ENCODE measurements at regions not wholly inside any gene's neighbourhood (a gene's known extent, or its start where the extent isn't known, plus 50 kb on each side); places are given as distances from the start of the nearest gene placed in this dataset.
"Not testable (repeated sequence)": the region's sequence is repeated elsewhere in the genome, so short reads cannot be mapped to it uniquely, and the experiment has no call there.

DNA sequence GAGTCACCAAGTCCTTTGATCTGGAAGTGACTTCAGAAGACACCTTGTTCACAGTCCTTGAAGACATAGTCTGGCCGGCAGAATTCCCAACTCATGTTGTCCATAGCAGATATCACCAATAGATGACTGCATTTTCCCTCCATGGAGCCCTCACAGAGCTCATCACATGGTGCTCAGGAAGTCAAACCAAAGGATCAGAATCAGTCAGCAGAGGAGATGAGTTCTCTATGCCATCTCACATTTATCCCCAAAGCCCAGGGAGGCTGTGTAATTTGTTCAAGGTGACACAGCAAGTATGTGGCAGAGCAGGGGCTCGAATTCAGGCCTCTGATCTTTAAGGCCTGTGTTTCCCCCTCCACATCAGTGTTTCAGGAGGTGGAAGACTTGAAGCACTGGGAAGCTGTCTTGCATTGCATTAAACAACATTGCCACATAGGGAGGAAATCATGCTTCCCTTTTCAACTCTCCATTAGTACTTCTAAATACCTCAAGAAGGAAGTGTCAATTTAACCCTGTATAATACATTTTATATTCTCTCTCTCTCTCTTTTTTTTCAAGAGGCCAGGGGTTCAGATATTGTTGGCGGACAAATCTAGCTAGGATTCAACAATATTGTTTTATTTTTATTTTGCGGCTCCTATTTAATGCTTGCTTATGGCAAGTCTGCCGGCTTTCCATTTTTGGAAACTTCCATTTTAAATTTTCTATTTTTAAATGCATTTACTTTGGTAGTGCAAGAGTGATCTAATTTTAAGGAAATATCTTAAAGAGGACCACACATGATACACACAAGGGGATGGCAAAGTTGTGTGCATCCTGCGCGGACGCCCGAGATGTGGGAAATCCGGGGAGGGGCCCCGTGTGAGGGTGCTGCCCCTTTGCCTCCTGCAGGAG, 61.9 kb downstream of the NPIPB5 start:
- DNase-seq = not testable (repeated sequence)

DNA sequence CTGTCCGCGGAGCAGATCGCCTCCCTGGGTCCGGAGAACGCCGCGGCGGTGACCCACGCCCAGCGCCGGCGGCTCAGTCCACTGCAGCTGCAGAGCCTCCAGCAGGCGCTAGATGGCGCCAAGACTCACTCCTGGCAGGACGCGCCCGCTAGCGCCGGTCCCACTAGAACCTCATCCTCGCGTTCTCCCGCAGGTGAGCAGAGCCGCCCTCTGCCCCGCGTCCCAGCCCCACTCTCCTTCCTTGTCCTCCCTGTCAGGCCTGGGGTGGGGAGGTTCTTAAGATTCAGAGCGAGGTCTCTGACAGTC, 62.5 kb downstream of the NPIPB5 start:
- DNase-seq = not testable (repeated sequence)

DNA sequence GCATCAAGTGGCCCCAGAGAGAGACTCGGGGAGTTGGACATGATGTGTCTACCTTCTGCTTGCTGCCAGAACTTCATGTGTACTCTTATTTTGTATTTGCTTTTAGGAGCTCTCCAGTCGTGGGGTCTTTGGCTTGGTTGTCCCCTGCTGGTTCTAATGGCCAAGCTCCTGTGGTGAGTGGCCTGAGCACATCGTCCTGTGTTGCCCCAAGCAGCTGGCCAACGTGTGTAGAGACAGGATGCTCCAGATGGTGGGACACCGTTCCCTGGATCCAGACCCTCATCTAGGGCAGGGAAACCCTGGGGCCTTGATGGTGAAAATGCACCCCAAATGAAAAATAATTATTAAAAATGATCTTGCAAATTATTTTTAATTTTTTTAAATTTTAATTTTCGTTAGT, 65.8 kb downstream of the NPIPB5 start:
- not testable (repeated sequence) for DNase-seq

DNA sequence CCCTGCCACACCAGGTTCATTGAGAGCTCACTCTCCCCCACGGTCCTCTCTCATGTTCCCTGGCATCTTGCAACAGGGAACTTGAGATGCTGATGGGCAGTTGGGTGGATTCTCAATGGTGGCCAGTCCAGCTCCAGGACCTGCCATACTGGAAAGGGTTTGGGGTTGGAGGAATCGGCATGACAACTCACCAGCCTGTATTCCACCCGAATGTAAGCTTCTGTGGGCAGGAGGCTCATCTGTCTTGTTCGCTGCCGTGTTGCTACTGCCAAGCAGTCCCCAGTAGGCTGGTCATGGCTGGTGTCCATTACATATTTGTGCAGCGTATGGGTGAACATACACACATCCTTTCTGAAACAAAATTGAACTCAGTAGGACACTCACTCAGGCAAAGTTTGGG, 72.5 kb downstream of the NPIPB5 start:
- not testable (repeated sequence) for DNase-seq

DNA sequence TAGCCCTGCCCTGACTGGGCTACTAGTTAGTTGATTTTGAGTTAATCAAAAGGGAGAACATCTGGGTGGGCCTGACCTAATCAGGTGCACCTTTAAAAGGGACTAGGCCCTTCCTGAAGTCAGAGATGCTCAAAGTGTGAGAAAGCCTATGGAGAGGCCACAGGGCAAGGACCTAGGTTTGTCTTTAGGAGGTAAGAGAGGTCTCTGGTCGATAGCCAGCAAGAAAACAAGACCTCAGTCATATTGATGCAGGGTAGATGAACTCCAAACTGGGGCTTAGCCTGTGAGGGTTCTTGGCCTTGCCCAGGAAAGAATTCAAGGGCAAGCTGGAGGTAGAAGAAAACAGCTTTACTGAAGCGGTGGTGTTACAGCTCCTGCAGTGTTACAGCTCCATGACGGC, 73.8 kb downstream of the NPIPB5 start:
- DNase-seq = not testable (repeated sequence)

DNA sequence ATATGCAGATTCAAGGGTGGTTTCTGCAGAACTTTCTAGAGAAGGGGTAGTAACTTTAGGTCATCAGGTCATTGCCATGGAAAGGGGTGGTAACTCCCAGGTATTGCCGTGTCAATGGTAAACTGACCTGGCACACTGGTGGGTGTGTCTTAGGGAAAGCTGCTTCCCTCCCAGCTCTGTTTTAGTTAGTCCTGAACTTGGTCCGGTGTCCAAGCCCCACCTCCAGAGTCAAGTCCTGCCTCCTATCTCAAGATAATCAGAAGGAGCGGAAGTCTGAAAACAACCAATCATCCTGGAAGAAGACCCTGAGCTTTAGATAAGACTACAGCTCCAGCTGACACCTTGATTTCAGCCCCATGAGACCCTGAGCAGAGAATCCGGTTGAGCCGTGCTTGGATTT, 74.2 kb downstream of the NPIPB5 start:
- DNase-seq = not testable (repeated sequence)

DNA sequence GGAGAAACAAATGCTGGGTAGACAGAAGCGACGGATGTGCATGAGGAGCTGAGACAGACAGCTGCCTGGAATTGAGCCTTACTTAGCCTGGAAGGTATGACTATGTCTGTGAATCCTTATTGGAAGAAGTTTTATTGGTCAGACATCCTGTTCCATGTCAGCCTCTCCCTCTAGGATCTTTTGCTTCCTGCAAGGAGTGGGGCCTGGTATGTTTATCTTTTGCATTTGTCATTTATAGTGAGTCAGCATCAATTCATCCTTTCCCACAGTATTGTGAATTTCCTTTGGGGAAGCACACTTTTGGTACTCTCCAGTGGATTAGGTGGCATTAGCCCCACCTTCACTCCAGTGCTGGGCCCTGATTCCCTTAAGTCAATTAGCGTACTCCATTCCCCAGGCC, 74.7 kb downstream of the NPIPB5 start:
- peak; percentile 8 for DNase-seq

DNA sequence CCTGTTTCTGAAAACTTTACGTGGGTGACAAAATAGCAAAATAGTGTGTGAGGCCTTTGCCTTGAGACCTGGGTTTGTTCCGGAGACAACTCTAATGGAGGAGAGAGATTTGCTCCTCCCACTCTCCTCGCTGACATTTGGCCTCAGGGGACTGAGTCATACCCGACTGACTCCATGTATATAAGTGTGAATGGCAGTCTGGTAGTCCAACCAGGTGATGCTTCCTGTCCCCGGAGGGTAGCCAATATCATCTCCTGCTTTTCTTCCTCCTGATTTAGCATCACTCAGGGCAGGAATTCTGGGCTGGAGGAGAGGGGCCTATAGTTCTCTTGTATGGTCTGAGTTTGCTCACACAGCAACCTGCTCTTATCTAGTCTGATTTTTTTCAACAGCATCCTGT, 76.0 kb downstream of the NPIPB5 start:
- DNase-seq = not testable (repeated sequence)

DNA sequence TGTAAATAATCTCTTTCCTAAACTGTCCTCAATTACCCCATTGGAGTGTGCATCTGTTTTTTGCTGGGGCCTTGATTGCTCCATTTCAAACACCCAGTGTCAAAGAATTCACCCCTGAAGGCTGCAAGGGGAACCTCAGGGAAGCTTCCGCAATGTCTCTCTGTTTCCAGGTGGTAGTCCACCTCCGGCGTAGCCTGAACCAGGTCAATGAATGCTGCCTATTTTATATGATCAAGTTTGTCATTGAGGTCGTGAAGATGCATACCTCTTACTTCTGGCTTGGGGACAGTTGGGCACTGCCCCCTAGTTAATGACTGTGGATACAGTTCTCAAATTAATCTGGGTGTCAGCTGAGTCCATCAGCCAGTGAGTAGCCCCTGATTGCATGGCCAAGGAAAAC, 79.1 kb downstream of the NPIPB5 start:
- not testable (repeated sequence) for DNase-seq

DNA sequence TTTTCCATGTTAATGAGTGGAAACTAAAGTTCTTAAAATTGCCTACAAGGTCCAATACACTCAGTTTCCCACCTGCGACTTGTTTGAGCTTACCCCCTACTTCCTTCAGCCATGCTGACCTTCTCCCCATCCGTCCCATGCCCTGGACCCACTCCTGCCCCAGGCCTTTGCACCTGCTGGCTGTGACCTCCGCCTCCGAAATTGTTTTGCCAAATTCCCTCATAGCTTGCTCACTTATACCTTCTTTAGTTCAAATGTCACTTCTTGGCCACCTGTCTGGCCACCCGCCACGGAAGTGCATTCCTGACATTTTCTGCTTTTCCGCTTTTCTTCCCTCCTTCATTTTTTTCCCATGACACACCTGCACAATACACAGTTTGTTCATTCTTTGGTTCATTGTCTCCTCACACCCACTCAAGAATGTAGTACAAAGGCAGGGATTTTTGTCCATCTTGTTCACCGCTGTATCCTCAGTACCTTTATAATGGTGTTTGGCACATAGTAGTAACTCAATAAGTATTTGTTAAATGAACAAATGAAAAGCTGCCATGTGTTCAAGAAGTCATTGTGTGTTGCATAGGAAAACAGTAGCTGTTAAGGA, 85.9 kb downstream of the NPIPB5 start:
- DNase-seq = not testable (repeated sequence)

DNA sequence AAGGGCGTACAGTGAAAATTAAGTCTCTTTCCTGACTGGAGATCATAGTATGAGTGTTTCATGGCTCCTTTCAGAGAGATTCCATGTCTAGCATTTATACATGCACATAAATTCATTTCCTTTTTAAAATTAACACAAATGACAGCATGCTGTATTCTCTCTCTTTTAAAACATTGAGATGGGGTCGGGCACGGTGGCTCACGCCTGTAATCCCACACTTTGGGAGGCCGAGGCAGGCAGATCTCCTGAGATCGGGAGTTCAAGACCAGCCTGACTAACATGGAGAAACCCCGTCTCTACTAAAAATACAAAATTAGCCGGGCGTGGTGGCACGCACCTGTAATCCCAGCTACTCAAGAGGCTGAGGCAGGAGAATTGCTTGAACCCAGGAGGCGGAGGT, 93.1 kb downstream of the NPIPB5 start:
- DNase-seq = not testable (repeated sequence)

DNA sequence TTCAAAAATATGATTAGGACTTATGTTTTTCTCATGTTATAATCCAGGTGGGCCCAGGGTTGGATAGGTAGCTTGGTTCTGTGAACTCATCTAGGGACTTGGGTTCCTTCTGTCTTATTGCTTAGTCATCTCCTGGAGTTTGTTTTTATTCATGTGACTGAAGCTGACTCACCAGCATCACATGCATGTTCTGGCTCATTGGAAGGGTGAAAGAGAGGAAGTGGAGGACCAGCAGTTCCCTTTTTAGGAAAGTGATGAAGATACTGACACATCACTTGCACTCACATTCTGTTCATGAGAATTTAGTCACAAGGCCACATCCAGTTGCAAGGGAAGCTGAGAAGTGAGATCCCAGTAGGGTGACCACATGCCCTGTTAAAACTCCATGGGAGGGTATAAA, 95.9 kb downstream of the NPIPB5 start:
- not testable (repeated sequence) for DNase-seq

DNA sequence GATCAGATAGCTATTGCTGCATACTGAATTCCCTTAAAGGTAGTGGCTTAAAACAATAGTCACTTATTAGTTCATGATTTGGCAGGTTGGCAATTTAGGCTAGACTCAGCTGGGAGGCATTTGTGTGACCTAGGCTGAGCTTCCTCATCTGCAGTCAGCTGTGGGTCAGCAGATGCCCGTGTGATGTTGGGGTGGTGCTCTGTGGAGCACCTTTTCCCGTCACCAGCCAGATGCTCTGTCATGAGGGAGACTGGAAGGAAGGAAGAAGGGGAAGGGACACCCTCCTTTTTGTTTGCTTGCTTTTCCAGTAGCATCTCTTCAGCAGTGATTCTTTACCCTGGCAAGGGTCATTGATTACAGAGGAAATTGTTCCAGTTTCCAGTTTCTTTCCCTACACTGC, 99.1 kb downstream of the NPIPB5 start:
- DNase-seq = not testable (repeated sequence)

DNA sequence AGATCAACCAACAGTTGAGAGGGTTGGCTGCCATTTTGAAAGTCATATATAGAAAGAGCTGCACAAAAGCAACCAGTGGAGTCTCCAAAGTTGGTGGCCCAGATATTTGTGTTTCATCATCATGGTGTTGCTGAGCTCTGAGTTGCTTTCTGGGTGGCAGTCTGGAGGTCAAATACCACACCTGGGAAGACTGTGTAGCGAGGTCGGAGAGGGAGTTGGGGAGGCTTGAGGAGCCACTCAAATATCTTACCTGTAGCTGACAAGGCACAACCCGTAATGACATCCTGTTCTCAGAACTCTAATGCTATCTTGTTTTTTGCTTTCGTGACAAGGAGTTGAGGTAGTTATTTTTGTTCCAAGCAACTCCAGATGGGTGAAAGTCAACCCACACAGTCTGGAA, 100.4 kb downstream of the NPIPB5 start:
- not testable (repeated sequence) for DNase-seq

DNA sequence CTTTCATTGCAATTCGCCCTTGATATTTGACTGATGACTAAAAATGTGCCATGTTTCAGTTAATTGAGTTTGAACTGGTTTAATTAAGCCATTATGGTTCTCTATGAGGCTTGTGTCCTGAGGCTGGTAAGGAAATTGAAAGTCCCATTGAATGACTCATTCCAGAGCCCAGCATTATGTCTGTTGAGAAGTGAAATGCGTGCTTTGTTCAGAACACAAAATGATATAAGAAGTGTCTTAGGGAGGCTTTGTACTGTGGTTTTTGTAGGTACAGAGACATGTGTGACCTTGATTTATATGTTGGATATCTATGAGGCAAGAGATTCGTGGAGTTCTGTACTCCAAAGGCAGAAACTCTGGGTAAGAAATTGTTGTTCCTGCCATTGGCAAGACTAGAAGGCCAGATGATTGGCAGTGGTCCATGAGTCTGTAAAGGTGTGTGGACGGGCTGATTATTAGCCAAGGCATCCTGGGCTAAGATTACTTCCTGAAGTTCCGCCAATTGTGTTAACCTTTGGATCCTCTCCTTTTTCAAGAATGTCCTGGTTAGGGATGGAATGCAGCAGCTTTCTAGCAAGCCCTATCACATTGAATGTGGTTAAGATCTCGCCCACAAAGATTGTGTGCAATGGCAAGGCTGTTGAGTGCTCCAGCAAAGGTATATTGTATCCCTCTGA, 103.7 kb downstream of the NPIPB5 start:
- DNase-seq = no peak

DNA sequence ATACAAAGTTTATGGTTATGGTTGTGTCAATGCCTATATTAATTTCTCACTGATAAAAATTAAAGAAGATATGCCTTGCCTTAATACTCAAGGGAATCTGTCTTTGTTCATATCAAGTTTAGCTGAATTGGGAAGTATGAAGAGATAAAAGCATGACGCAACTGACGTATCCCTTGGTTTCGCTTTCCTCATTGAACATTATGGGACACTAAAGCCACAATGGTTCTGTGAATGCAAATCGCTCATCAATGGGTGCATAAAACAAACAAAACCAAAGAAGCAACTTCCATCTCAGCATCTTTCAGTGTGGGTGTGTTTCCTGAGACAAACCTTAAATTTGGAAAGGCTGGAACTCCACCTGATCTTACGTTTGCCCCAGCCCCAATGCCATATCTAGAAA, 108.2 kb downstream of the NPIPB5 start:
- DNase-seq = no peak

DNA sequence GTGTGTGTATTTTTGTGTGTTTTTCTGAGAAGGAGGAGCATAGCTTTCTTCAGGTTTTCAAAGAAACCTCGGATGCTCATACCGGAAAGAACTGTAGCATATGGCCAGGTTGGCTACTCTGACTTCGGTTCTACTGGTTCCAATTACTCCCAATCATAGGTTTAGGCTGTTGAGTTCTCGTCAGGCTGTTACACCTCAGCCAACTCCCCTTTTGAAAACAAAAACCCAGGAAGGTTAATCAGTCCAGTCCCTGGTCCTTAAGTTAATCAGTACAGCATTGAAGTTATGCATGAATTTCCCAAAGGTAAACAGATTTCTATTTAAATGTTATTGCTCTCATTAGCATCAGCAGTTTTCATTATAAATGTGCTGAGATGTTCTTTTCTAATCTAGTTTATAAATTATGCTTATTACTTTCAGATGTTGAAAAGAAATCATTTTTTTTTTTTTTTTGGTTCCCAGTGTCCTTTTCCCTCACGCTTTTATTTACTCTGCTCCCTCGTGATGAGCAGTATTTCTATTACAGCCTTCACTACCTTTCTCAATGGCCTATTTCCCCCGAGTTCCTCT, 111.0 kb downstream of the NPIPB5 start:
- DNase-seq = no peak

DNA sequence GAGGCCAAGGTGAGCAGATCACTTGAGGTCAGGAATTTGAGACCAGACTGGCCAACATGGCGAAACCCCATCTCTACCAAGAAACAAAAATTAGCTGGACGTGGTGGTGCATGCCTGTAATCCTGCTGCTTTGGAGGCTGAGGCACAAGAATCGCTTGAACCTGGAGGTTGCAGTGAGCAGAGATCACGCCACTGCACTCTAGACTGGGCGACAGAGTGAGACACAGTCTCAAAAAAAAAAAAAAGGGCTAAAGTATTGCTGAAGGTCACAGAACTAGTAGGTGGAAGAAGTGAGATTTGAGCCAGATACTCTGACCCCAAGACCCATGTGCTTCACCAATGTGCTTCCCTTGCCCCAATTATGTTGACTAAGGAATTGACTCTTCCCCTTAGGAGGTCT, 112.0 kb downstream of the NPIPB5 start:
- DNase-seq = no peak

DNA sequence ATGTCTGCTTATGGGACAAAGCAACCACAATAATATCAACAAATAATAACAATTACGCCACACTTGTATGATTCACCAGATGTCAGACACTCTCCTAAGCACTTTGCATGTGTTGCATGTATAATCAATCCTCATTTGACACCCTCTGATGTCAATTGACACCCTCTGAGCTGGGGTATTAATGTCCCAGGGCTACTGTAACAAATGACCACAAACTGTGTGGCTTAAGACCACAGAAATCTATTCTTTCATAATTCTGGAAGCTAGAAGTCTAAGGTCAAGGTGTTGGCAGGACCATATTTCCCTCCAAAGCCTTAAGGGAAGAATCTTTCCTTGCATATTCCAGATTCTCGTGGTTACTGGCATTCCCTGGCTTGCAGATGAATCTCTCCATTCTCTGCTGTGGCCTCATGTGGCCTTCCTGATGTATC, 112.7 kb downstream of the NPIPB5 start:
- DNase-seq = no peak

DNA sequence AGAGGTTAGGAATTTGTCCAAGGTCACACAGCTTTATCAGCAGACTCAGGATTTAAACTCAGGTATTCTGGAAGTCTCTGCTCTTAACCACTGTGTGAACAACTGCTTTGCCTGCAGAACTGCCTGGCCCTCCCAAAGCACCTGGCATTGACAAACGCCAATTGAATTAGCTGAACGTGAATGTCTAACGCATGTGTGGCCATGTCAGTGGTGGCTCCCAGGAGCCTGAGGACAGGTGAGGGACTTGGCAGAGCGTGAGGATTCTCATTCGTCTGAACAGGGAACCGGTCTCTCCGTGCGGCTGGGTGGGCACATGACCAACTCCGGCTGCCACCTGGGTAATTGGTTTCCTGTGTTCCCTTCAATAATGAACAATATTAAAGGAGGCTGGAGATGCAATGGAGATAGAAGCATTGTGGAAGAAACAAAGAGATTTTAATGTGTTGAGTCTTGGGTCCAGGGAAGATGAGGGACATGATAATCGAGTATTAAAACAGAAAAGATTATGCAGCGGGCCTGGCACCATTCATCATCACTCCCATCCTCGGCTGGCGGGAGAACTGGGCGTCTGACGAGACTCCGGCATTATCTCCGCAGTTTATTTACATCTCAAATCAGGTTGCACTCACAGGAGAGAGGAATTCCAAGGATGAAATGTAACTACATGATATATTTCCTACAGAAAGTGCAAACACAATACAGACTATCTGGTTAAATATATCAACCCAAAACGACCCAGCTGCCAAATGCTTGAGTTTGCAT, 113.5 kb downstream of the NPIPB5 start:
- no peak for DNase-seq

DNA sequence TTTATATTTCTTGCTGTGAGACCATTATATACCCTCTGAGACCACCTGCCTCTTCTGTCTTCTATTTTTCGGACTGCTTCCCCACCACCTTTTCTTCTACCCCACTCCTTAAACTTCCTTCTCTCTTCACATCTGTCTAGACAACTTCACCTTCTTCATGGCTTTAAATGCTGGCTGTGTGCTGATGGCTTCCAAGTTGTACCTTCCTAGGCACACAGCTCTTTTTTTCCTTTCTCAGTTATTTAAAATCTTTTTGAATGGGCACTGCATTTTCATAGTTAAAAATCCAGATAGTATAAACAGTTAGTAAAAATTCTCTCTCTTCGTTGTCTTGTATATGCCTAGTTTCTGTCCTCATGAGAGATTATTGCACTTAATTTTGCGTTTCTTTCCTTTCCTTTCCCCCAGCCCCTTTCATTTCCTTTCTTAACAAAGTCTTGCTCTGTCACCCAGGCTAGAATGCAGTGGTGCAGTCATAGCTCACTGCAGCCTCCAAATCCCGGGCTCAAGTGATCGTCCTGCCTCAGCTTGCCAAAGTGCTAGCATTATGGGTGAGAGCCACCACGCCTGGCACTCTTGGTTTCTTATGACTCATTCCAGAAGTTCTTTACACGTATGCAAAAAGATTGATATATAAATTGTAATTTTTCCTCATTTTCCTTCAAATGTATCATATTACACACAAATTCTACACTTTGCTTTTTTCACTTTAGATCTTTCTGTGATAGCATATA, 114.3 kb downstream of the NPIPB5 start:
- no peak for DNase-seq

DNA sequence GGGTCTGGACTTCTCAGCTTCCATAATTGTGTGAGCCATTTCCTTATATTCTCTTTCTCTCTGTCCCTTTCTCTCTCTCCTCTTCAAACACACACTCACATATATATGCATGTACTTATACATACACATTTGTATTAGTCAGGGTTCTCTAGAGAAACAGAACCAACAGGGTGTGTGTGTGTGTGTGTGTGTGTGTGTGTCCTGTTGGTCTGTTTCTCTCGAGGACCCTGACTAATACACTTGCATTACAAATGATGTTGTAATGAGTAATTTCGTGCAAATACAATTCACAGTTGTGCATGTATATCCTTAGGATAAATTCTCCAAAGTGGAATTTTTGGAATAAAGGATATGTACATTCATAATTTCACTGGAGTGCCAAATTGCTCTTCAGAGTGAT, 115.3 kb downstream of the NPIPB5 start:
- no peak for DNase-seq
